ENCODE measurements at regions not wholly inside any gene's neighbourhood (a gene's known extent, or its start where the extent isn't known, plus 50 kb on each side); places are given as distances from the start of the nearest gene placed in this dataset.

DNA sequence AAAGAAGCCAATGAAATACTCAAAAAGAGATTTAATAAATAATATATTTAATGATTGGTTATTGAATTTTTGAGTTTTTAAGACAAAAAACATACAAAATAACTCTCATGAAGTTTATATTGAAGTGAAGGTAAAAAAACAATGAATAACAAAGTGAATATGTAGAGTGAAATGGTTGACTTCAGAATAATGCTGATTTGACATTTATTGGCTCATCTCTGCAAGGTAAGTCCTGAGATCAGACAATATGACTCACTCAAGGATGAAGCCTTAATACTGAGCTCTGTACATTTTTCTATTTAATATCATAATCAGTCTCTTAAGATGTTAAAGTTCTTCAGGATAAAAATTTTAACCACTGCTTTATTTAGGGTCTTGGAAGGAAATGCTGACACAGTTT, 1398.9 kb upstream of the PCDH9 start:
- ATAC-seq (no peak), DNase-seq (ENCODE audit: extremely low read depth in 1 of 4, low spot score in 3 of 4) (no peak), FAIRE-seq (no peak)
- Histone ChIP-seq H3K9me3 (replicated peaks; ENCODE audit: control insufficient read depth, insufficient read depth, low read depth, low read length) (no peaks in the 10 kb centered on the region), H3K9ac (ENCODE audit: insufficient read depth in 1 of 2, low read depth in 2 of 2, low read length in 2 of 2) (no peak overlapping the region), H3K36me3 (ENCODE audit: control insufficient read depth, insufficient read depth, low read length) (no peaks in the 10 kb centered on the region), H3K4me1 (replicated peaks in 1 of 2; ENCODE audit: control insufficient read depth in 2 of 2, insufficient read depth in 2 of 2, low read length in 2 of 2) (no peaks in the 10 kb centered on the region), H3K79me2 (ENCODE audit: control insufficient read depth, insufficient read depth, low read length) (no peaks in the 10 kb centered on the region), H4K20me1 (replicated peaks; ENCODE audit: control insufficient read depth, insufficient read depth, low read length) (no peaks in the 10 kb centered on the region), H3K4me3 (no peak overlapping the region), H3K9me1 (ENCODE audit: control insufficient read depth, insufficient read depth, low read length) (no peaks in the 10 kb centered on the region), H3K4me2 (ENCODE audit: insufficient read depth, low read length) (no peak overlapping the region), H3K27me3 (ENCODE audit: control insufficient read depth in 2 of 2, insufficient read depth in 2 of 2, low read length in 2 of 2) (no peaks in the 10 kb centered on the region), H3K27ac (ENCODE audit: extremely low read depth, low read depth, low read length) (no peak overlapping the region), H2AFZ (ENCODE audit: low read depth, low read length) (no peak overlapping the region)
- TF ChIP-seq ZNF695 (CRISPR knock-in tag; IDR thresholded peaks at IDR 0.05) (no peak), C11orf30 (IDR thresholded peaks at IDR 0.05; ENCODE audit: low read depth) (peak; percentile 56), ZNF316 (IDR thresholded peaks at IDR 0.05) (peak; percentile 81), MAFF (IDR thresholded peaks at IDR 0.05; ENCODE audit: low read length) (peak; percentile 88), ZNF224 (CRISPR knock-in tag; IDR thresholded peaks at IDR 0.05) (no peak), MTF1 (CRISPR knock-in tag; IDR thresholded peaks at IDR 0.05; ENCODE audit: borderline replicate concordance) (no peak), MCM3 (IDR thresholded peaks at IDR 0.05) (no peak), CBFA2T3 (IDR thresholded peaks at IDR 0.05) (no peak), MAFG (tag; conservative IDR thresholded peaks at IDR 0.05) (peak; percentile 50; the same call in 1 of the 2 replicates), FUS (optimal IDR thresholded peaks at IDR 0.05; ENCODE audit: low read depth, low read length) (no peak), ZNF239 (CRISPR knock-in tag; IDR thresholded peaks at IDR 0.05) (no peak), PTTG1 (tag; IDR thresholded peaks at IDR 0.05; ENCODE audit: low read depth) (no peak), FOXA3 (CRISPR knock-in tag; conservative IDR thresholded peaks at IDR 0.05 in 1 of 2, IDR thresholded peaks at IDR 0.05 in 1 of 2) (no peak), HIVEP1 (CRISPR knock-in tag; IDR thresholded peaks at IDR 0.05) (no peak), MAFK (IDR thresholded peaks at IDR 0.05; ENCODE audit: low read length) (peak; percentile 86)
- TF ChIP-seq, protein P1, sequence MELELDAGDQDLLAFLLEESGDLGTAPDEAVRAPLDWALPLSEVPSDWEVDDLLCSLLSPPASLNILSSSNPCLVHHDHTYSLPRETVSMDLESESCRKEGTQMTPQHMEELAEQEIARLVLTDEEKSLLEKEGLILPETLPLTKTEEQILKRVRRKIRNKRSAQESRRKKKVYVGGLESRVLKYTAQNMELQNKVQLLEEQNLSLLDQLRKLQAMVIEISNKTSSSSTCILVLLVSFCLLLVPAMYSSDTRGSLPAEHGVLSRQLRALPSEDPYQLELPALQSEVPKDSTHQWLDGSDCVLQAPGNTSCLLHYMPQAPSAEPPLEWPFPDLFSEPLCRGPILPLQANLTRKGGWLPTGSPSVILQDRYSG (tag; conservative IDR thresholded peaks at IDR 0.05; ENCODE audit: low read depth) = no peak
- TF ChIP-seq, protein P2, sequence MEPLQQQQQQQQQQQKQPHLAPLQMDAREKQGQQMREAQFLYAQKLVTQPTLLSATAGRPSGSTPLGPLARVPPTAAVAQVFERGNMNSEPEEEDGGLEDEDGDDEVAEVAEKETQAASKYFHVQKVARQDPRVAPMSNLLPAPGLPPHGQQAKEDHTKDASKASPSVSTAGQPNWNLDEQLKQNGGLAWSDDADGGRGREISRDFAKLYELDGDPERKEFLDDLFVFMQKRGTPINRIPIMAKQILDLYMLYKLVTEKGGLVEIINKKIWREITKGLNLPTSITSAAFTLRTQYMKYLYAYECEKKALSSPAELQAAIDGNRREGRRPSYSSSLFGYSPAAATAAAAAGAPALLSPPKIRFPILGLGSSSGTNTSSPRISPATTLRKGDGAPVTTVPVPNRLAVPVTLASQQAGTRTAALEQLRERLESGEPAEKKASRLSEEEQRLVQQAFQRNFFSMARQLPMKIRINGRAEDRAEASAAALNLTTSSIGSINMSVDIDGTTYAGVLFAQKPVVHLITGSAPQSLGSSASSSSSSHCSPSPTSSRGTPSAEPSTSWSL (CRISPR knock-in tag; IDR thresholded peaks at IDR 0.05; ENCODE audit: borderline replicate concordance) = no peak
- in situ Hi-C loops (cut with MboI) (no loop called here), intact Hi-C loops (cut with micrococcal nuclease) (no loop called here)
- CTCF ChIA-PET (ENCODE audit: low intra/inter-chr PET ratio) = no interaction called here
- no TSS peak for BruUV-seq (replicated peaks)
- POLR2A ChIA-PET = no interaction called here

Measured in K562 (cell line).